ENCODE measurements at regions not wholly inside any gene's neighbourhood (a gene's known extent, or its start where the extent isn't known, plus 50 kb on each side); places are given as distances from the start of the nearest gene placed in this dataset.

- ChIA-PET CTCF (ENCODE audit: partially characterized antibody) (interaction anchor here (2.7 kb wide), 1 partner anchor 12 kb away, joined by 10 read pairs; no protein-coding TSS in a partner anchor), POLR2A (ENCODE audit: partially characterized antibody) (no interaction called here)
- FAIRE-seq (no peak), DNase-seq (ENCODE audit: low read depth in 1 of 2, low spot score in 2 of 2) (no peak)
- Histone ChIP-seq H2AK5ac (ENCODE audit: low read depth, low read length) (no peak overlapping the region), H2BK20ac (ENCODE audit: low read length) (no peak overlapping the region), H3K36me3 (ENCODE audit: control insufficient read depth in 2 of 4, insufficient read depth in 4 of 4, low read length in 3 of 4) (no peaks in the 10 kb centered on the region), H2BK5ac (ENCODE audit: low read depth, low read length) (no peak overlapping the region), H4K8ac (ENCODE audit: extremely low read depth, insufficient read depth, low read length) (no peak overlapping the region), H2BK12ac (ENCODE audit: low read depth, low read length) (no peak overlapping the region), H3K9ac (replicated peaks in 1 of 4; ENCODE audit: extremely low read depth in 1 of 4, low read depth in 3 of 4, low read length in 3 of 4) (no peak overlapping the region), H4K91ac (replicated peaks; ENCODE audit: insufficient read length, low read length) (no peak overlapping the region), H3K4ac (replicated peaks; ENCODE audit: insufficient read length, low read depth, low read length) (no peak overlapping the region), H3K4me1 (replicated peaks in 1 of 4; ENCODE audit: control insufficient read depth in 3 of 4, insufficient read depth in 4 of 4, low read length in 3 of 4) (peaks cover 0 to 14% (median 6%) of the 10 kb centered on the region in 4 experiments; a peak in 4 of 7 replicates), H3K56ac (replicated peaks; ENCODE audit: insufficient read length, low read depth, low read length) (no peak overlapping the region), H3K4me2 (ENCODE audit: insufficient read depth in 1 of 2, low read depth in 2 of 2, low read length in 2 of 2) (no peak overlapping the region), H3K4me3 (ENCODE audit: extremely low read depth in 1 of 4, insufficient read depth in 2 of 4, low read depth in 3 of 4, low read length in 4 of 4) (no peak overlapping the region), H3K27ac (ENCODE audit: low read depth, low read length) (no peak overlapping the region), H2BK15ac (ENCODE audit: low read length) (no peak overlapping the region), H4K20me1 (replicated peaks in 1 of 2; ENCODE audit: control insufficient read depth in 1 of 2, insufficient read depth in 2 of 2, low read length in 2 of 2) (no peaks in the 10 kb centered on the region), H2BK120ac (replicated peaks; ENCODE audit: low read depth, low read length) (no peak overlapping the region), H3K9me3 (ENCODE audit: insufficient read depth in 2 of 2, low read depth in 1 of 2, low read length in 1 of 2) (no peaks in the 10 kb centered on the region), H4K5ac (ENCODE audit: insufficient read length, low read depth, low read length) (no peak overlapping the region), H3K18ac (ENCODE audit: extremely low read depth, low read length) (no peak overlapping the region), H2AFZ (ENCODE audit: low read length) (no peak overlapping the region), H3K79me2 (ENCODE audit: control insufficient read depth in 1 of 2, insufficient read depth in 2 of 2, low read length in 2 of 2) (no peaks in the 10 kb centered on the region), H3K79me1 (ENCODE audit: low read depth, low read length) (no peaks in the 10 kb centered on the region), H3K27me3 (replicated peaks in 1 of 4; ENCODE audit: control insufficient read depth in 3 of 4, extremely low read depth in 1 of 4, insufficient read depth in 3 of 4, low read length in 3 of 4) (no peaks in the 10 kb centered on the region), H3K23me2 (ENCODE audit: low read depth, low read length) (no peaks in the 10 kb centered on the region), H3K14ac (ENCODE audit: insufficient read length) (no peak overlapping the region), H3K23ac (ENCODE audit: insufficient read length) (no peak overlapping the region)
- WGBS, 2 experiments (ENCODE audit: extremely low coverage in 1 of 2, insufficient coverage in 1 of 2, insufficient read length in 1 of 2, insufficient replicate concordance in 2 of 2, low coverage in 1 of 2, low lambda C conversion rate in 2 of 2, missing lambda C conversion rate in 1 of 2): 90% methylated on average over 5 of the region's 5 CpGs; no CpG with 5 or more reads in 1 of the 2 experiments
These were observed 56.0 kb downstream of the PLK2 start for GRCh38 chr5:58403822-58404433.

Data from H1 (cell line).